GM12872 (cell line): ENCODE measurements at regions not wholly inside any gene's neighbourhood (a gene's known extent, or its start where the extent isn't known, plus 50 kb on each side); places are given as distances from the start of the nearest gene placed in this dataset.

Experiments used
- CTCF ChIP-seq: IDR thresholded peaks from 3 replicates; pipeline ENCODE4 v1.5.1; 2011; ENCODE audit warnings: low read depth, mild to moderate bottlenecking, low read length, moderate library complexity; ENCODE audit not compliant: insufficient read depth

- TF ChIP-seq CTCF = no peak
Observed at GRCh38 chr11:8808226-8808585, 102.8 kb upstream of the AKIP1 start.

GRCh38 chr11:8809241-8809938 lies 101.6 kb upstream of the AKIP1 start:
- TF ChIP-seq CTCF = no peak

- no peak for TF ChIP-seq CTCF
Observed at GRCh38 chr11:8809939-8810539, 101.0 kb upstream of the AKIP1 start.

- TF ChIP-seq CTCF = 0 out of 3 replicates have a peak, but pooled peaks have one; percentile 5
Observed at GRCh38 chr11:8810540-8811301, 100.3 kb upstream of the AKIP1 start.

- no peak for TF ChIP-seq CTCF
Observed at GRCh38 chr11:8811571-8811970, 99.4 kb upstream of the AKIP1 start.

GRCh38 chr11:8812438-8812837 lies 98.6 kb upstream of the AKIP1 start:
- no peak for TF ChIP-seq CTCF

- TF ChIP-seq CTCF = peak; percentile 94
Observed at GRCh38 chr11:8813658-8814057, 97.3 kb upstream of the AKIP1 start.
